IMR-90 (cell line): ENCODE measurements at regions not wholly inside any gene's neighbourhood (a gene's known extent, or its start where the extent isn't known, plus 50 kb on each side); places are given as distances from the start of the nearest gene placed in this dataset.

Experiments
- ATAC-seq: fragments of 200-7000 bp; cut with Tn5 transposase; 2 replicates; pipeline ENCODE4 v1.9.1; 2020; ENCODE audit warnings: low read depth, mild to moderate bottlenecking, moderate library complexity
- BruUV-seq: library from RNA; stranded (reverse); fragments of 400-500 nt; replicated peaks from 2 replicates; lab custom pipeline; 2021; lab: Mats Ljungman, UMichigan
- CTCF ChIA-PET: fragments of 300-600 bp; formaldehyde crosslinking; extraction: SDS; loops from one replicate; lab custom pipeline; 2021; ENCODE audit warnings: antibody characterized with exemption; lab: Yijun Ruan, JAX
- POLR2A ChIA-PET: fragments of 300-600 bp; sonication (Branson Sonifier 250); formaldehyde crosslinking; loops from one replicate; lab custom pipeline; 2022; ENCODE audit warnings: antibody characterized with exemption; ENCODE audit not compliant: unreplicated experiment; lab: Charles Lee
- DNase-seq: peaks from one replicate; pipeline ENCODE4 v3.0.0; 2013
- H2AFZ ChIP-seq: replicated peaks from 2 replicates; pipeline ENCODE3; 2013; ENCODE audit warnings: low read length, mild to moderate bottlenecking; ENCODE audit not compliant: poor library complexity
- H2AK5ac ChIP-seq: 2 replicates; pipeline ENCODE4 v1.6.1; 2013; ENCODE audit warnings: low read depth, low read length, inconsistent platforms
- H2AK9ac ChIP-seq: replicated peaks from 2 replicates; pipeline ENCODE3; 2013; ENCODE audit warnings: mild to moderate bottlenecking, low read depth, low read length, moderate library complexity; ENCODE audit not compliant: poor library complexity
- H2BK120ac ChIP-seq: 2 replicates; pipeline ENCODE4 v1.6.1; 2013; ENCODE audit warnings: low read depth, low read length, inconsistent platforms
- H2BK15ac ChIP-seq: 3 replicates; pipeline ENCODE4 v1.6.1; 2013; ENCODE audit warnings: low read depth, low read length, inconsistent platforms
- H2BK20ac ChIP-seq: 2 replicates; pipeline ENCODE4 v1.6.1; 2013; ENCODE audit warnings: low read depth, mild to moderate bottlenecking, inconsistent platforms, low read length, moderate library complexity
- H2BK5ac ChIP-seq: 2 replicates; pipeline ENCODE4 v1.6.1; 2013; ENCODE audit warnings: mild to moderate bottlenecking, low read depth, low read length, inconsistent platforms; ENCODE audit not compliant: poor library complexity, severe bottlenecking
- H3K14ac ChIP-seq: replicated peaks from 2 replicates; pipeline ENCODE4 v1.6.1; 2013; ENCODE audit warnings: low read depth, low read length, inconsistent platforms
- H3K18ac ChIP-seq: 2 replicates; pipeline ENCODE4 v1.6.1; 2013; ENCODE audit warnings: low read depth, low read length, control low read depth
- H3K23ac ChIP-seq: 2 replicates; pipeline ENCODE4 v1.6.1; 2013; ENCODE audit warnings: low read depth, low read length, inconsistent platforms
- H3K27ac ChIP-seq: 2 replicates; pipeline ENCODE4 v1.5.1; 2013; ENCODE audit warnings: mild to moderate bottlenecking, control low read depth, low read length; ENCODE audit not compliant: insufficient read depth
- H3K27me3 ChIP-seq: 2 replicates; pipeline ENCODE4 v1.6.1; 2013; ENCODE audit warnings: low read length; ENCODE audit not compliant: control insufficient read depth, insufficient read depth
- H3K36me3 ChIP-seq: 2 replicates; pipeline ENCODE4 v1.6.1; 2013; ENCODE audit warnings: low read length, mixed read lengths; ENCODE audit not compliant: control insufficient read depth, insufficient read depth
- H3K4ac ChIP-seq: 2 replicates; pipeline ENCODE4 v1.6.1; 2013; ENCODE audit warnings: low read depth, low read length, inconsistent platforms
- H3K4me1 ChIP-seq: 2 replicates; pipeline ENCODE4 v1.6.1; 2013; ENCODE audit warnings: low read length, mixed read lengths; ENCODE audit not compliant: control insufficient read depth, insufficient read depth
- H3K4me2 ChIP-seq: 2 replicates; pipeline ENCODE4 v1.6.1; 2013; ENCODE audit warnings: low read depth, mild to moderate bottlenecking, control low read depth, low read length, moderate library complexity
- H3K4me3 ChIP-seq: 2 replicates; pipeline ENCODE4 v1.5.1; 2013; ENCODE audit warnings: low read depth, mild to moderate bottlenecking, control low read depth, low read length, moderate library complexity; ENCODE audit not compliant: insufficient read depth
- H3K56ac ChIP-seq: 2 replicates; pipeline ENCODE4 v1.6.1; 2013; ENCODE audit warnings: low read length, inconsistent platforms; ENCODE audit not compliant: insufficient read depth; ENCODE audit errors: extremely low read depth
- H3K79me1 ChIP-seq, 2 experiments: 2 replicates each; pipeline ENCODE4 v1.6.1; 2013; ENCODE audit warnings: low read length in 2 of 2, inconsistent platforms in 1 of 2, low read depth in 1 of 2
- H3K9ac ChIP-seq: 2 replicates; pipeline ENCODE4 v1.6.1; 2013; ENCODE audit warnings: low read depth, low read length, control low read depth
- H3K9me1 ChIP-seq: 2 replicates; pipeline ENCODE4 v1.6.1; 2013; ENCODE audit warnings: low read length, inconsistent platforms; ENCODE audit not compliant: insufficient read depth
- H3K9me3 ChIP-seq: 2 replicates; pipeline ENCODE4 v1.6.1; 2013; ENCODE audit warnings: low read length; ENCODE audit not compliant: control insufficient read depth, insufficient read depth
- H4K20me1 ChIP-seq: 2 replicates; pipeline ENCODE4 v1.6.1; 2013; ENCODE audit warnings: low read length, inconsistent platforms; ENCODE audit not compliant: insufficient read depth
- H4K5ac ChIP-seq: 2 replicates; pipeline ENCODE4 v1.6.1; 2013; ENCODE audit warnings: mild to moderate bottlenecking, low read depth, low read length, control low read depth
- H4K8ac ChIP-seq, 2 experiments: 2 replicates each; pipeline ENCODE4 v1.6.1; 2013; ENCODE audit warnings: low read depth in 2 of 2, low read length in 2 of 2, control low read depth in 1 of 2, inconsistent platforms in 1 of 2
- H4K91ac ChIP-seq: 2 replicates; pipeline ENCODE4 v1.6.1; 2013; ENCODE audit warnings: low read depth, low read length, inconsistent platforms; ENCODE audit not compliant: insufficient read depth
- BHLHE40 ChIP-seq: fragments of 150-350 bp; IDR thresholded peaks from 2 replicates; pipeline ENCODE4 v1.6.1; 2016; ENCODE audit warnings: mild to moderate bottlenecking, low read depth, low read length
- CHD1 ChIP-seq: IDR thresholded peaks from 2 replicates; pipeline ENCODE4 v1.6.1; 2012; ENCODE audit warnings: low read depth, low read length, improper control_type of control experiment
- FOS ChIP-seq: fragments of 150-350 bp; IDR thresholded peaks from 2 replicates; pipeline ENCODE4 v1.6.1; 2016; ENCODE audit warnings: low read depth, low read length
- MAFK ChIP-seq: IDR thresholded peaks from 2 replicates; pipeline ENCODE4 v1.6.1; 2012; ENCODE audit warnings: low read depth, low read length, improper control_type of control experiment
- MAZ ChIP-seq: IDR thresholded peaks from 2 replicates; pipeline ENCODE4 v1.6.1; 2012; ENCODE audit warnings: low read depth, mild to moderate bottlenecking, low read length, improper control_type of control experiment, moderate library complexity, borderline replicate concordance
- MXI1 ChIP-seq: IDR thresholded peaks from 2 replicates; pipeline ENCODE4 v1.6.1; 2012; ENCODE audit warnings: low read depth, mild to moderate bottlenecking, low read length, moderate library complexity, borderline replicate concordance
- NFE2L2 ChIP-seq: fragments of 150-350 bp; IDR thresholded peaks from 2 replicates; pipeline ENCODE4 v1.6.1; 2016; ENCODE audit warnings: low read depth, mild to moderate bottlenecking, low read length
- RAD21 ChIP-seq: IDR thresholded peaks from 2 replicates; pipeline ENCODE4 v1.6.1; 2012; ENCODE audit warnings: low read length, improper control_type of control experiment
- RCOR1 ChIP-seq: IDR thresholded peaks from 2 replicates; pipeline ENCODE4 v1.6.1; 2012; ENCODE audit warnings: mild to moderate bottlenecking, low read length, improper control_type of control experiment; ENCODE audit not compliant: insufficient replicate concordance
- RFX5 ChIP-seq: IDR thresholded peaks from 2 replicates; pipeline ENCODE4 v1.8.0; 2012; ENCODE audit warnings: low read depth, mild to moderate bottlenecking, low read length, moderate library complexity
- SMC3 ChIP-seq: fragments of 150-350 bp; IDR thresholded peaks from 2 replicates; pipeline ENCODE4 v1.6.1; 2016; ENCODE audit warnings: low read depth, mild to moderate bottlenecking, antibody characterized with exemption, low read length, moderate library complexity
- WGBS, 2 experiments: methylation state at CpG; one replicate each; pipeline versions ENCODE4 v1.1.5 to v1.1.7; 2013; ENCODE audit warnings: missing lambda C conversion rate in 2 of 2; ENCODE audit not compliant: insufficient read length in 1 of 2; ENCODE audit errors: extremely low coverage in 2 of 2; 5-methylcytosine and 5-hydroxymethylcytosine counted together
- dilution Hi-C: fragments of 300-500 bp; cut with HindIII; formaldehyde crosslinking; loops from one replicate; pipeline ENCODE4 v1.14.3; 2018; ENCODE audit warnings: low sequenced_read_pairs; ENCODE audit not compliant: unreplicated experiment
- in situ Hi-C: fragments of 300-500 bp; cut with MboI; formaldehyde crosslinking; loops from 3 replicates; pipeline ENCODE4 v1.14.3; 2019; ENCODE audit warnings: low sequenced_read_pairs, inconsistent platforms, mixed read lengths
- intact Hi-C: fragments of 100-400 bp; cut with micrococcal nuclease; formaldehyde crosslinking; loops from 2 replicates; pipeline ENCODE4 v1.10.0; 2022
- TF ChIP-seq, protein P1 (sequence below): fragments of 150-350 bp; IDR thresholded peaks from 2 replicates; pipeline ENCODE4 v1.6.1; 2016; ENCODE audit warnings: low read depth, mild to moderate bottlenecking, low read length, moderate library complexity, borderline replicate concordance
- TF ChIP-seq, protein P2 (sequence below): fragments of 150-350 bp; IDR thresholded peaks from 2 replicates; pipeline ENCODE4 v1.6.1; 2017; ENCODE audit warnings: mild to moderate bottlenecking, antibody characterized with exemption, low read length, low read depth
- TF ChIP-seq, protein P3 (sequence below): conservative IDR thresholded peaks from 2 replicates; pipeline ENCODE4 v1.5.1; 2012; ENCODE audit warnings: mild to moderate bottlenecking, low read depth, low read length, improper control_type of control experiment

DNA sequence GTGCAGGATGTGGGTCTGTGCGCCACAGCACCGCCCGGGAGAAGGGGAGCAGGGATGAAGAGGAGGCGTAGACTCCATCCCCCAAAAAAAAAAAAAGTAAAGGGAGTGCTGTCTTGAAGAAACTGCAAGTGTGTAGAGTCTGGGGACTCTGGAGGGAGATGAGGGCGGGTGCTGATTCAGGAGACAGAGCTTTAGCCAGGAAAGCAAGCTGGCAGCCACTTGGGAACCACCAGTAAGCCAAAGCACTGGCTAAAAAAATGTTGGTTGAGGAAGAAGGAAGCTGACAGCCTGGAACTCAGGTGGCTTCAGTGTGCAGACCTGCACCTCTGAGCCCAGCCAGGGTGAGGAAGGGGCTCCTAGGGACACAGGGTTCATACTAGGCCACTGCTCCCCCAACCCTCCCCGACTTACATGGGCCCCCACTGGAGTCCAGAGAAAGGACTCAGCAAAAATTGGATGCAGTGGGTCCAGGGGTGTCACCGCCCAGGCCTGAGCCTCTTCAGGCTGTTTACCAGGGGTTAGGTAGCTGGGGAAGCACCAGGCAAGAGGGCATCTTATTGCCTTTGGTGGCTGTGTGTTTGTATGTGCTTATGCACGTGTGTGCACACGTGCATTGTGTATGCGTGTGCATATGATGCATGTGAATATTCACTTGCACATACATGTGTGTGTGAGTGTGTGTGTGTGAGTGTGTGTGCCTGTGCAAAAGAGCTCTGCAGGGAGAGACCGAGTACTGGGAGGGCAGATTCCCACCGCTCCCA lies 153.5 kb upstream of the MLN start:
- no peak overlapping the region for H3K56ac ChIP-seq
- H3K4me3 ChIP-seq, result no peak overlapping the region
- no peak overlapping the region for H2BK5ac ChIP-seq
- in situ Hi-C loops (no loop called here), dilution Hi-C loops (no loop called here), intact Hi-C loops (no loop called here)
- H3K9me1 ChIP-seq, result no peaks in the 10 kb centered on the region
- H4K5ac ChIP-seq, result no peak overlapping the region
- BruUV-seq, result no TSS peak
- H3K36me3 ChIP-seq, result no peaks in the 10 kb centered on the region
- no peak overlapping the region for H2AK5ac ChIP-seq
- H3K18ac ChIP-seq, result no peak overlapping the region
- 58% methylated on average over 2 of the region's 12 CpGs; no CpG with 5 or more reads in 1 of the 2 experiments for WGBS, 2 experiments
- H2BK120ac ChIP-seq, result no peak overlapping the region
- no peak overlapping the region for H2BK20ac ChIP-seq
- H3K27me3 ChIP-seq, result peaks cover 46% of the 10 kb centered on the region
- H3K4me1 ChIP-seq, result no peaks in the 10 kb centered on the region
- no peaks in the 10 kb centered on the region for H3K79me1 ChIP-seq
- no peak overlapping the region for H2AK9ac ChIP-seq
- no peak for DNase-seq
- H4K20me1 ChIP-seq, result no peaks in the 10 kb centered on the region; the same call in 1 of the 2 replicates
- no peak overlapping the region for H2AFZ ChIP-seq
- H3K27ac ChIP-seq, result no peak overlapping the region
- no peak overlapping the region for H2BK15ac ChIP-seq
- H3K4me2 ChIP-seq, result no peak overlapping the region
- no peaks in the 10 kb centered on the region for H3K9me3 ChIP-seq
- H4K8ac ChIP-seq, result no peak overlapping the region
- H3K4ac ChIP-seq, result no peak overlapping the region
- ATAC-seq, result no peak
- H3K23ac ChIP-seq, result no peak overlapping the region
- CTCF ChIA-PET, result no interaction called here
- H3K14ac ChIP-seq, result no peak overlapping the region
- H4K91ac ChIP-seq, result no peak overlapping the region
- TF ChIP-seq FOS (no peak), NFE2L2 (no peak), RFX5 (no peak), MAZ (no peak), MXI1 (no peak), MAFK (no peak), BHLHE40 (no peak), SMC3 (no peak), RCOR1 (no peak), RAD21 (no peak), CHD1 (no peak)
- TF ChIP-seq, protein P1, sequence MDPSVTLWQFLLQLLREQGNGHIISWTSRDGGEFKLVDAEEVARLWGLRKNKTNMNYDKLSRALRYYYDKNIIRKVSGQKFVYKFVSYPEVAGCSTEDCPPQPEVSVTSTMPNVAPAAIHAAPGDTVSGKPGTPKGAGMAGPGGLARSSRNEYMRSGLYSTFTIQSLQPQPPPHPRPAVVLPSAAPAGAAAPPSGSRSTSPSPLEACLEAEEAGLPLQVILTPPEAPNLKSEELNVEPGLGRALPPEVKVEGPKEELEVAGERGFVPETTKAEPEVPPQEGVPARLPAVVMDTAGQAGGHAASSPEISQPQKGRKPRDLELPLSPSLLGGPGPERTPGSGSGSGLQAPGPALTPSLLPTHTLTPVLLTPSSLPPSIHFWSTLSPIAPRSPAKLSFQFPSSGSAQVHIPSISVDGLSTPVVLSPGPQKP, result no peak
- TF ChIP-seq, protein P2, sequence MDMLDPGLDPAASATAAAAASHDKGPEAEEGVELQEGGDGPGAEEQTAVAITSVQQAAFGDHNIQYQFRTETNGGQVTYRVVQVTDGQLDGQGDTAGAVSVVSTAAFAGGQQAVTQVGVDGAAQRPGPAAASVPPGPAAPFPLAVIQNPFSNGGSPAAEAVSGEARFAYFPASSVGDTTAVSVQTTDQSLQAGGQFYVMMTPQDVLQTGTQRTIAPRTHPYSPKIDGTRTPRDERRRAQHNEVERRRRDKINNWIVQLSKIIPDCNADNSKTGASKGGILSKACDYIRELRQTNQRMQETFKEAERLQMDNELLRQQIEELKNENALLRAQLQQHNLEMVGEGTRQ, result no peak
- TF ChIP-seq, protein P3, sequence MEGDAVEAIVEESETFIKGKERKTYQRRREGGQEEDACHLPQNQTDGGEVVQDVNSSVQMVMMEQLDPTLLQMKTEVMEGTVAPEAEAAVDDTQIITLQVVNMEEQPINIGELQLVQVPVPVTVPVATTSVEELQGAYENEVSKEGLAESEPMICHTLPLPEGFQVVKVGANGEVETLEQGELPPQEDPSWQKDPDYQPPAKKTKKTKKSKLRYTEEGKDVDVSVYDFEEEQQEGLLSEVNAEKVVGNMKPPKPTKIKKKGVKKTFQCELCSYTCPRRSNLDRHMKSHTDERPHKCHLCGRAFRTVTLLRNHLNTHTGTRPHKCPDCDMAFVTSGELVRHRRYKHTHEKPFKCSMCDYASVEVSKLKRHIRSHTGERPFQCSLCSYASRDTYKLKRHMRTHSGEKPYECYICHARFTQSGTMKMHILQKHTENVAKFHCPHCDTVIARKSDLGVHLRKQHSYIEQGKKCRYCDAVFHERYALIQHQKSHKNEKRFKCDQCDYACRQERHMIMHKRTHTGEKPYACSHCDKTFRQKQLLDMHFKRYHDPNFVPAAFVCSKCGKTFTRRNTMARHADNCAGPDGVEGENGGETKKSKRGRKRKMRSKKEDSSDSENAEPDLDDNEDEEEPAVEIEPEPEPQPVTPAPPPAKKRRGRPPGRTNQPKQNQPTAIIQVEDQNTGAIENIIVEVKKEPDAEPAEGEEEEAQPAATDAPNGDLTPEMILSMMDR, result no peak
- H3K9ac ChIP-seq, result no peak overlapping the region
- POLR2A ChIA-PET, result no interaction called here
